Stimulated activated CD4-positive, alpha-beta T cell treated with anti-CD3 and anti-CD28 coated beads, Interleukin-15, amount 100 ng/mL, for 48 hours (primary cell): ENCODE measurements at regions not wholly inside any gene's neighbourhood (a gene's known extent, or its start where the extent isn't known, plus 50 kb on each side); places are given as distances from the start of the nearest gene placed in this dataset.

Source experiments
- DNase-seq, 2 donors: peaks; one replicate each; pipeline ENCODE4 v3.0.0-alpha.2; 2020; ENCODE audit warnings: low read depth in 2 of 2

- DNase-seq: no peak
Measured at GRCh38 chr2:217691516-217691915, 311.3 kb downstream of the TNS1 start.

- DNase-seq: no peak
Measured at GRCh38 chr2:217689053-217689452, 313.7 kb downstream of the TNS1 start.

- DNase-seq: no peak
Measured at GRCh38 chr2:217688494-217688893, 314.3 kb downstream of the TNS1 start.

- no peak for DNase-seq
Measured at GRCh38 chr2:217687771-217688170, 315.0 kb downstream of the TNS1 start.

GRCh38 chr2:217685255-217685605 lies 317.6 kb downstream of the TNS1 start:
- no peak for DNase-seq

- no peak for DNase-seq
Measured at GRCh38 chr2:217684431-217685254, 318.2 kb downstream of the TNS1 start.

GRCh38 chr2:217683106-217683870 lies 319.5 kb downstream of the TNS1 start:
- DNase-seq: no peak

GRCh38 chr2:217681791-217682190 lies 321.0 kb downstream of the TNS1 start:
- DNase-seq: no peak

- no peak for DNase-seq
Measured at GRCh38 chr2:217680381-217680780, 322.4 kb downstream of the TNS1 start.

GRCh38 chr2:217673627-217674026 lies 329.2 kb downstream of the TNS1 start:
- DNase-seq: no peak

- no peak for DNase-seq
Measured at GRCh38 chr2:217672472-217672871, 330.3 kb downstream of the TNS1 start.

- no peak for DNase-seq
Measured at GRCh38 chr2:217671871-217672270, 330.9 kb downstream of the TNS1 start.

- DNase-seq: no peak
Measured at GRCh38 chr2:217671075-217671474, 331.7 kb downstream of the TNS1 start.

- no peak for DNase-seq
Measured at GRCh38 chr2:217669831-217670230, 333.0 kb downstream of the TNS1 start.

- no peak for DNase-seq
Measured at GRCh38 chr2:217667512-217667911, 335.3 kb downstream of the TNS1 start.

GRCh38 chr2:217667035-217667434 lies 335.8 kb downstream of the TNS1 start:
- no peak for DNase-seq

GRCh38 chr2:217666338-217666737 lies 336.5 kb downstream of the TNS1 start:
- no peak for DNase-seq

GRCh38 chr2:217664761-217665160 lies 338.0 kb downstream of the TNS1 start:
- no peak for DNase-seq

- DNase-seq: no peak
Measured at GRCh38 chr2:217662984-217663602, 339.7 kb downstream of the TNS1 start.

GRCh38 chr2:217661378-217661777 lies 341.4 kb downstream of the TNS1 start:
- no peak for DNase-seq

- DNase-seq: no peak
Measured at GRCh38 chr2:217660423-217660822, 342.4 kb downstream of the TNS1 start.

- no peak for DNase-seq
Measured at GRCh38 chr2:217658806-217659205, 344.0 kb downstream of the TNS1 start.

GRCh38 chr2:217657252-217657651 lies 345.5 kb downstream of the TNS1 start:
- no peak for DNase-seq
